NCI-H146 (cell line): ENCODE measurements at regions not wholly inside any gene's neighbourhood (a gene's known extent, or its start where the extent isn't known, plus 50 kb on each side); places are given as distances from the start of the nearest gene placed in this dataset.

Experiments used
- DNase-seq: peaks from one replicate; lab custom pipeline; 2025; lab: John Stamatoyannopoulos, UW

- DNase-seq: no peak
Observed at GRCh38 chr4:123497340-123497739, 100.7 kb downstream of the SPRY1 start.

GRCh38 chr4:123501733-123502132 lies 105.1 kb downstream of the SPRY1 start:
- no peak for DNase-seq

GRCh38 chr4:123503698-123504363 lies 107.2 kb downstream of the SPRY1 start:
- DNase-seq: no peak

- no peak for DNase-seq
Observed at GRCh38 chr4:123505095-123506010, 108.8 kb downstream of the SPRY1 start.

GRCh38 chr4:123506011-123506695 lies 109.6 kb downstream of the SPRY1 start:
- no peak for DNase-seq

GRCh38 chr4:123507376-123507775 lies 110.8 kb downstream of the SPRY1 start:
- no peak for DNase-seq

- DNase-seq: no peak
Observed at GRCh38 chr4:123510221-123510620, 113.6 kb downstream of the SPRY1 start.

GRCh38 chr4:123510659-123511058 lies 114.1 kb downstream of the SPRY1 start:
- DNase-seq: no peak

GRCh38 chr4:123516576-123516975 lies 120.0 kb downstream of the SPRY1 start:
- DNase-seq: no peak

- no peak for DNase-seq
Observed at GRCh38 chr4:123517176-123517575, 120.6 kb downstream of the SPRY1 start.

- no peak for DNase-seq
Observed at GRCh38 chr4:123517971-123518370, 121.4 kb downstream of the SPRY1 start.

- no peak for DNase-seq
Observed at GRCh38 chr4:123520325-123520724, 123.7 kb downstream of the SPRY1 start.

- no peak for DNase-seq
Observed at GRCh38 chr4:123522081-123522480, 125.5 kb downstream of the SPRY1 start.

GRCh38 chr4:123522646-123523045 lies 126.1 kb downstream of the SPRY1 start:
- no peak for DNase-seq

GRCh38 chr4:123524958-123525628 lies 128.5 kb downstream of the SPRY1 start:
- no peak for DNase-seq

- no peak for DNase-seq
Observed at GRCh38 chr4:123526511-123526910, 129.9 kb downstream of the SPRY1 start.

- no peak for DNase-seq
Observed at GRCh38 chr4:123528501-123529277, 132.1 kb downstream of the SPRY1 start.

GRCh38 chr4:123529278-123529568 lies 132.6 kb downstream of the SPRY1 start:
- no peak for DNase-seq

GRCh38 chr4:123530357-123530756 lies 133.8 kb downstream of the SPRY1 start:
- no peak for DNase-seq

GRCh38 chr4:123535037-123535748 lies 138.6 kb downstream of the SPRY1 start:
- no peak for DNase-seq

- DNase-seq: no peak
Observed at GRCh38 chr4:123536225-123536624, 139.6 kb downstream of the SPRY1 start.
